ENCODE measurements at regions not wholly inside any gene's neighbourhood (a gene's known extent, or its start where the extent isn't known, plus 50 kb on each side); places are given as distances from the start of the nearest gene placed in this dataset.

DNA sequence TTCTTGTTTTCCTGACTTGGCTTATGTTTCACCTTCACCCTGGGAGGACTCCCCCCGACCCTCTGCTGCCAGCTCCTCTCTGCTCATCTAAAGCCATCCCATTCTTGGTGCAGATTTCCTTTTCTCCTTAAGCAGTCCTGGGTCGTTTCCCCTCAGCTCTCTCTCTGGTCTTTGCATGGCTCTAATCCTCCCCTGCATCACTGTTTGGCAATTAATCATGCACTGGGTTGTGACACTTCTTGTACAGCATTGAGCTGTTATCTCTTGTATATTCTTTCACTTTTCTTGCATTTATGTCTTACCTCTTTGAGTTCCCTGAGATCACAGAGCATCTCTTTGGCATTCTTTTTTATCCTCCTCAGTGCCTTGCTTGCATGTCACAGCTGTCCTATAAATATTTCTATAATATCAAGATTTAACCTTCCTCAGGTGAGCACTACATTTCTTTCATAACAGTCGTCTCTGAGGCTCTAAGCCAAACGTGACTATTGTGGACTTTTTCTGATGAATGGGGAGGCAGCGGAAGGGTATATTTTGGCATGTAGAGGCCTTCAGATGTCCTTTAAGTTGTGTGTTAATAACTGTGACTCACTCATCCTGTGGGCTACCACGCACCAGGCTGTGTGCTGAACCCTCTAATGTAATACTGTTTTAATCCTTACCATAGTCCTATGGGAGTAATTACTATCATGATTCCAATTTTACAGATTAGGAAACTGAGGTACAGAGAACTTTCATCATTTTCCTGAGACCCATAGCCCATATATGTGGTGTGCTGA, 507.5 kb downstream of the SLC4A3 start:
- DNase-seq: no peak

DNA sequence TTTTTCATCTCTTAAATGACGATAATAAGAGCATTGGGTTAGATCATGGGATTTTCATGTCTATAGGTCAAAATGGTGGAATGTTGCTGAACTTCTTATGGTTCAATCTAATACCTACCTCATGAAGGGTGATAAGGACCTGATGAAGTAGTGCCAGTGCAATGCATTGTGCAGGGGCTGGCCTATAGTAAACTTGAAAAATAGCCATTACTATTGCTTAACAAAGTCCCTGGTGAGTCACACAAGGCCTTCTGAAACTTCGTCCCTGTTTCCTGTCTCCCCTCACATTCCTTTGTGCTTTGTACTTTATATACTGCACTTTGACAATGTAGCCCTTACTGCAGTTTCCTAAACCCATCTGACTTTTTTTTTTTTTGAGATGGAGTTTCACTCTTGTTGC, 515.9 kb downstream of the SLC4A3 start:
- no peak for DNase-seq

DNA sequence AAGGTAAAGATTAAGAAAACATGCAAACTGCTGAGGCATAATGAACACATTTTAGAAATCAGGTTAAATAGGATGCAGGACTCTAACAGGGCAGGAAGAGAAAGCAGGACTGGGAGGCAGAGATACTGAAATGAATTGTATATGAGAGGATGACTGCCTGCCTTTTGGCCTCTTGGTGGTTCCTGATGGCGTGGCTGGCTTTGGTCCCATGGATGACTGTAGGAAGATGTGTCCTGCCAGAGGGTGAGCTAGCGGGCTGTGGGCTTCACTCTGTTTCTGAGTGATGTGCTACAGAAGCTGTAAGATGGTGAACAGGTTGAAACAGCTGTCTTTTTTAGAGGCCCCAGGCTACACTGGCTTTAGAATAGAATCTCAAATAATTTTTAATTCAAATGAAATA, 517.0 kb downstream of the SLC4A3 start:
- DNase-seq: no peak

DNA sequence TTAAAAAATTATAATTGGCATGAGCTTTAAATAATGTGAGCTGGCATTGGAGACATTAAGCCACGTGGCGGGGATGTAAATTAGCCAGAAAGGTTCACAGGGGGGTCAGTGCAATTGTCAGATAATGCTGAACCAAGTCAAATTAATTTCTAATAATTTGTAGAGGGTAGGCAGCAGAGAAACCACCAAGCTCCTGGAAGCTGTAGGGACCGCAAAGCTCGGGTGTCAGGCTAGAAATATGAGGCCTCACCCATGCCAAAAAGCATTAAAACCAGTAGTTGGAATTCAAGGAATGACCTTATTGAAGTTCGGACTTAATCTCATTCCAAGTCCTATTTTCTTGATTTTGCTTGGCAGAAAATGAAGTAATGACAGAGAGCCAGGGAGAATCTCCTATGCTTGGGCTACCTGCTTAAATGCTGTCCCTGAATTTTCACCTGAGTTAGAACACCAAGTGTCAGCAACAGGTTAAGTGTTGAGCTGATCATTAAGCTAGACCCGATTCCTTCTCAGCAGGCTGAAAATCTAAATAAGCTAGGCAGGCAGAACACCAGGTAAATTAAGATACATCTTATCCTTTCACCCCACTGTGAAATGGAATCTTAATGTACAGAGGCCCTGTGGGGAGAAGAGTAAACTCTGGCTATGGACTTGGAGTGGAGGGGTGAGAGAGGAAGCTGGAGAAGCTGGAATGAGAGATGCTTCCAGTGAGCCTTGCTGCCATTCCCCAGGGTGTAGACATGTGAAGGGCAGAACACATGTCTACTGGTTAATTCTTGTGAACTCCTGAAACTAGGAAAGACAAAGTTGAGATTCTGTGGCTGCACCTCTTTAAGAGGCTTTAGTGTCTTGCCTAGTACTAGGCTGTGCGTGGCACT, 520.0 kb downstream of the SLC4A3 start:
- no peak for DNase-seq

DNA sequence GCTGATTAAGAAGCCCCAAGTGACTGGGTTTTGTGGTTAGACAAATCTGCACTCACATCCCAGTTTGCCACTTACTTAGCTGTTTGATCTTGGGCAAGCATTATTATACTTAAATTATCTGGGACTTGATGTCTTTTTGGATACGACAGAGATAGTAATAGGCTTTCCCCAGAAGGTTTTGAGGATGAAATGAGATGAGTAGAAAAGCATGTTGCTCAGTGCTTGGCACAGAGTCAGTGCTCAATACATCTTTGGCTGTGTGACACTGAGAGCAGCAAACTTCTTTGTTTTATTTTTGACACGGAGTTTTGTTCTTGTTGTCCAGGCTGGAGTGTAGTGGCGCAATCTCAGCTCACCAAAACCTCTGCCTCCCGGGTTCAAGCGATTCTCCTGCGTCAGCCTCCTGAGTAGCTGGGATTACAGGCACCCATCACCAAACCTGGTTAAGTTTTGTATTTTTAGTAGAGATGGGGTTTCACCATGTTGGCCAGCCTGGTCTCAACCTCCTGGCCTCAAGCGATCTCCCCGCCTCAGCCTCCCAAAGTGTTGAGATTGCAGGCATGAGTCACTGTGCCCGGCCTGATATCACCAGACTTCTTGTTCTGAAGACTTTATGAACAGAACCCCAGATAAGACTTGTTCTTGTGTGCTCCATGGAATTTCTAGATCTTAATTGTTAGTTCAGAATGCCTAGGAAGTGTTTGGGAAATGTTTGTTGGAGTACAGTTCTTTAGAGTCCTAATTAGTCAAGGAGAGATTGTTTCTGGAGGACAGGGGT, 521.2 kb downstream of the SLC4A3 start:
- DNase-seq: no peak

DNA sequence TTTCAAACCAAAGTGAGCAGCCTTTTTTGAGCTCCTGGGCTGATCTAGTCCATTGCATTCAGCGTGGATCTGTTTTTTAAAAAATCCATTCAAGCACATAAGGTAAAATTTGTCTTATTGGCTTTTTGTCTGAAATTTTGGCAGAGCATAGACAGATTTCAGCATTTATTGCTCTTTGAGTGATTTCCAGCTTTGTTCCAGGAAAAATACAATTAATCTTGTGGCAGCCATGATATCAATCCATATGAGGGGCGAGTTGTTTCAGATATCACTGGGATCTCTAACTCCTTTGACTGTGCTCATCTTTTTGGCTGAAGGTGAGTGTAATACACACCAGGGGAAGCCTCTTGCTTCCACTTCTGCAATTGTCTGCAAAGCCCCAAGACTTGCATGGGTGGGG, 523.9 kb downstream of the SLC4A3 start:
- DNase-seq: no peak

DNA sequence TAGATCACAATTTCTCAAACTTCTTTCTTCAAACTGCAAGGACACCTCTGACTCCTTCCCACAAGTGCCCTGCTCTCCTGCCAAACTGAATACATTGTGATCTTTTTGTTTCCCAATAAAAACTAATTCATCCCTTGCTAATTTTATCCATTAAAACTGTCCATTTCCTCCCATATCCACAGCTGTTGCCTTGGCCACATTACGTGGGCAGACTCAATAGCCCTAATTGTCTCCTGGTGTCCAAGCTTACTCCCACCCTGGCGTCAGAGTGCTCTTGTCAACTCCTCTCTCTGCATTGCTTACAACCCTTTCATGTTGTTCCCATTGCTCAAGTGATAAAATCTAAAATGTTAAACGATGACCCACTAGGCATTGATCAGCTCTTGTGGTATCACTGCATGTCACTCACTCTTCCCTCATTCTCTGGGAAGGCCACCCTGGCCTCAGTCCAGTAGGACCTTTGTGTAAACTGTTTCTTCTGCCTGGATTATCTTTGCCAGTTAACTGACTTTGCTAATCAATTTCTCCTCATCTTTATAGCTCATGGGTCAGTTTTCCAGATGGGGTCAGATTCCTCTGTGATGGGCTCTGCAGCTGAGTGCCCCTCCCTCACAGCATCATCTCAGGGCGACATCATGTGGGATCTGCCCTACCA, 525.0 kb downstream of the SLC4A3 start:
- no peak for DNase-seq

DNA sequence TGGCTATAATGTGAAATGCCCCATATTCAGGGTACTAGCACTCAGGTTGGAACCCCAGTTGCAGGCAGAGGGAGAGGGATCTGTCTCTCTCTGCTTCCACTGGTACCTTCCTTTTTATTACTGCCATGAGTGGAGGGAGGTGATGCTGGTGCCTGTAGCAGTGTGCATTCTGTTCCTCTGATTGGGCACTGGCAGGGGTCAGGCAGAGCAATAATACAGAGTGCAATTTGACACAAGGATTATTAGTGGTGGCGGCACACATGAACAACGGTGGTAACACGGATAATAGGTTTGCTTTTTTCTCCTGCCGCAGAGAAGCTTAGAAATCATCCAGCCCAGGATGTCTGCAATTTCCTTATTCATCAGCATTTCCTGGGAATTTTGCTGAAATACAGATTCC, 525.7 kb downstream of the SLC4A3 start:
- DNase-seq: no peak

DNA sequence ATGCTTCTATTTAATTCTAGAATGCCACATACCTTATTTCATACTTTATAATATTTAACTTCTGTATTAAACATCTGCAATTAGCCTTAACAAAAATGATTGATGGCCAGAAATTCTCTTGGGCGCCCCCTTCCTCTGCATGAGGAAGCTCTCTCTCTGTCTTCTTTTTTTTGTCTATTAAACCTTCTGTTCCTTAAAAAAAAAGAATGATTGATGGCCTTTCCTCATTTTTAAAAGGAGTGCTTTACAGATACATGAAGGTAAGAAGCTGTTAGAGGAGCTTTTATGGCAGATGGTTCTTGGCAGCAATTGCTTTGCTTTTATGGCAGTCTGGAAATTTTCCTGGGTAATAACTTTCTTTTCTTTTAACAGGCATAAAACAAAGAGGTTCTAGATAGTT, 526.9 kb downstream of the SLC4A3 start:
- DNase-seq: no peak

DNA sequence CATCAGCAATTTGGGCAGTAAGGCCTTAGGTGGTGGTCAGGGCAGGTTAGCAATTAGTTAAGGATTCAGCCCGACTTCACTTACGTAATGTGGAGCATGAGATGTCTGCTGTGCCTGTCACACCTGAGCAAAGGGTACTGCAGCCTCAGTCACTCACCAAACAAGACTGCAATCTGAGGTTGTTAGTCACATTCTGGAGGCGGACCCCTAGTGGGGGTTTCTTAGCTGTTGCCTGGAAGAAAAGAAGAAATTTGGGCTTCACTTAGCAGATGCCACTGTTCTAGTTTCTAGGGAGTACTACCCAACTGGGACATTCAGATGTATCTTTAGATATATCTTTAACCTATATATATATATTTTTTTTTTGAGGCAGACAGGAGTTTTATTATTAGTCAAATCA, 529.9 kb downstream of the SLC4A3 start:
- DNase-seq: no peak

DNA sequence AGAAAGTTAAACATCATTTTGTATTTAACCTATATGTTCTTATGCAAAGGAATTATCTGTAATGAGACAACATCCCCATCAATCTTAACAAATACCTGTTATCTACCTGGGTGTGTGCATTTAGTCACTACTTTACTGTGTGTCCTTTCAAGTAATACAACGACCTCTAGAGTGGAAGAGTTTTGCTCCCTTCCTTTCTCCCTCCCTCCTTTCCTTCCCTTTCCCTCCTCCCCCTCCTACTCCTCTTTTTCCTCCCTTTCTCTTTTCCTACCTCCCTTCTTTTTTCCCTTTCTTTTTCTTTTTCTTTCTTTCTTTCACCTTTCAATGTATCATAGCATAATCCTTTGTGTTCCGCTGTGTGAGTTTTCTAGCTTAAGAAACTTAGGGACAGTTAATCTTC, 532.3 kb downstream of the SLC4A3 start:
- DNase-seq: no peak

DNA sequence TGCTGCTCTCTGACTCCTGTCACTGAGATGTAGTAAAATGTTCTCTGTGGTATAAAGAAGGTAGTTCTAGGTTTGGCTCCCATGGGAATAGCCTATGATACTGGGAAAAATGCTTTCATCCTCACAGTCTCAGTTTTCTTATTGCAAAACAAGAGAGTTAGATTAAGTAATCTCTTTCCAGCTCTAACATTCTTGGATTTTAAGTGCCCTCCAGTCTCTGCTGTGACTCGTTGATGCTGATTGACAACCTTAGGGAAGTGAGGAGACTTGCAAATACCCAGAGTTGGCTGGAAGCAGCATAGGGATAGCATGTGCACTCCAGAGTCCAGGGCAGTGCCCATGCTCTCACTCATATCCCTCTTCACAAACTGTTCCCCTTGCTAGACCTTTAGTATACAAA, 534.9 kb downstream of the SLC4A3 start:
- DNase-seq: no peak

DNA sequence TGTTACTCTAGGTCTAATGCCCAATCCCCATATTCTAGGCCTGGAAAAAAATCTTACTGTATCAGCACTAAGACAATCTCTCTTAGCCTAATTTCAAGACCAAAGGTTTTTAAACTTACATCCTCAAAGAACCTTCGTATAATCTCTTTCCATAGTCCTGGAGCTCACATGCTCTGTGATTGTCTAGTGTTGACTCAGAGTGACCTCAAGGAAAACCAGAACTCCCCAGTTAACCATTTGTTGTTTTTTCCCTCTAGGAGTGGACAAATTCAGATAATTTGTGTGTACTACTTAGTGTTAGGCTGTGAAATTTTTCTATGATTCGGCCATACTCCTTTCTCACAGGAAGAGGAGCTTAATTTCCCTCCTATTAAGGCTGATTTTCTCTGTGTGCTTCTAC, 536.1 kb downstream of the SLC4A3 start:
- DNase-seq: no peak

DNA sequence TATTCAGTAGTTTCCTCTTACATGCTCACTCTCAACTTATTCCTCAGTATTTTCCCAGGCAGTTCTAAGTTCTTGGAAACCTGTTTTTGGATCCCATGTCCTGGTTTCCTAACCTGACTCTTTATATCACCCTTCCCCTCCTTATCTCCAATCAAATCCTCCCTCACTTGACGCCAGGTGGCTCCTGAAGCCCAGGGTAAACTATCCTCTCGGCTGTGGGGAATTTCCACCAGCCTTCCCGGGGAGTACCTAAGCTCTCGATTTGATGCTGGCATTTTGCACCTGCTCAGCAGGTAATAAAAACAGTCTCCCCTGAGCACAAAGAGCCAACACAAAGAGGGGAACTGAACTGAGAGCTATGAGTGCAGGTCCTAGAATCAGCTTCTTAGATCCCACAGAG, 538.0 kb downstream of the SLC4A3 start:
- DNase-seq: no peak

DNA sequence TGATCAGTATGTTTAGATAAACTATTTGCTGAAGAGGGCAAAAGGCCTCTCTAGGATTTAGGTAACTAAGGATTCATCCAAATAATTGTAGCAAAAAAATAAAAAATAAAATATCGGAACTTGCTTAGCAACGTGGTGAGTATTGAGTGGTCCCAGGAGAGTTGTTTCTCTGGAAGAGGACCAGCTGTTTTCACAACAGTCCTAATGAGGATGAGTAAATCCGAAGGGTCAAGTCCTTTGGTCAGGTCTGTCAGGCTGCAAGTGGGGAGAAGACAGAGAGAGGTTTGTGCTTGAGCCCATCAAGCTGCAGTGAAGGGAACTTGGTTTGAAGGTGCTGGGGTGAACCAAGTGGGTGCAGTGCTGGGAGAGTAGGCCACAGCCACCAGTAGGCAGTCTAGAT, 539.2 kb downstream of the SLC4A3 start:
- DNase-seq: no peak

DNA sequence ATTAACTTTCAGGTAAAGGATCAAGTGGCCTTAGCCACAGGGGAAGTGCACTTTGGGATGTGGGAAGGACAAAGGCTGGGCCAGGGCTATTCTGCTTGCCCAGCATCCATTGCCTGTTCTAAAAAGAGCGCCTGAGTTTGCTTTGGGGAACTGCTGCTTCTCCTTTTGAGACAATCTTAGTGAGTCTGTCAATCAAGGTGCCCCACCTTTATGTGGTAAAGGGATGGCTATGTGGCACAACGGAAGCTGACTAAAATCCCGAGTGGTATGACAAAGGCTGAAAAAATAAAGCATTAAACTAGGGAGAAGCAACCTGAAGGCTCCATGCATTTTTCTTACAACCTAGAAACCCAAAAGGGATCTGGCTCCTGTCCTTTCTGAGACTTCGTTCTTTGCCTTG, 540.5 kb downstream of the SLC4A3 start:
- DNase-seq: no peak

DNA sequence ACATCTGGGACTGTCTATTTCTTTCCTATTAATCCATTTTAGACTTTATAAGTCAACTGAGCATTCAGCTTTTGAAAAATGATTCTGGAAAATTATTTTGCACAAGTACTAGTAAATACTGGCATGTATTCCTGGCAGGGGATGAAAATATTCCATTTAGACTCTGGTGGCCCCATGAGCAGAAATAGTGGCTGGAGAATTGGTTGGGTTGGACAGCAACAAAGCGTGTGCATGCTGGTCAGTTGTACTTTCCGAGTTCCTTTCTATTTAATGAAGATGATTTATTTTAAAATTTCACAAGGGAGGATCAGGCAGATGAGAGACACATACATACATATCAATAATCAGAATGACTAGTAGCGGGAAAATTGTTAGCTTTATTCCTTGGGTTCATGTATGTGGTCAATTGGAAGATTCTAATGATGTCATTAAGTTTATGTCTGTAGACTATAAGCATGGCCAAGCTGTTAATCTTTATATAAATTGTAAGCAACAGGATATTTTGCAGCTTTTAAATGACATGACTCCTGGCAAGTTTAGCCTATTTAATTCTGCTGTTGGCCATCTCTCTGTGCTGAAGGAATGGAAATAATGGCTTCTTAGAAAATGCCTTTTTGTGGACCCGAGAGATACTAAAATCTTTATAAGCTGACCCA, 541.6 kb downstream of the SLC4A3 start:
- no peak for DNase-seq

DNA sequence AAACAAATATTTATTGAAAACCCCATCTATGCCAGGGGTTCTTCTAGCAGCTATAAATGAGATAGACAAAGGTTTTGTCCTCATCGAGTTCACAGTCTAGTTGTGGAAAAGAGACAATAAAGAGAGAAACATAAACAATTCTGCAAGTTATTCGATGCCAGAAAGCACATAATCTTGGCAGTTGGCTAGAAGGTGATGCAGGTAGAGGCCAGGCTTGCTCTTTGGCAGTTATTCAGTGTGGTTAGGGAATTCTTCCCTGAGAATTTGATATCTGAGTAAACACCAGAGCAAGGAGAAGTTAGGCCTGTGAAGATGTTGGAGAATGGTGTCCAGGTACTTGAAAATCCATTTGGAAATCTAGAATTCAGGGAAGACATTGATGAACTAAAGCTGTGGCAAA, 547.4 kb downstream of the SLC4A3 start:
- DNase-seq: no peak

DNA sequence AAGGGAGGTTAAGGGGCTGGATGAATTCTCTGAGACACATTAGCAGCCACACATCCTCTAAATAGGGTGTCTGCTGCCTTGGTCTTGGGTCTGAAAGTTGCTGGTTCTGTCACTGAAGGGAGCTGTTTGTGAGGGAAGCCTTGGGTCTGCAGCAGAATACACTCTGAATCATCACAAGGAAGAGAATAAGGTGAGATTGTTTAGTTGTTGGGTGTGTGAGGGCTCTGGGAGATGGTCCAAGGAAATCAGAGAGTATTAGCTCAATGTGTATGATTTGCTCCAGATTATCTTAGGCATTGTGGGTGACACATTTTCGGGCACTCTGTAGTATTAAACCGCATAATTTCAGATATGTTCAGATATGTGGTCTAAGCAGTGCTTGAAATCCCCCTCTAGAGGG, 548.5 kb downstream of the SLC4A3 start:
- DNase-seq: no peak

DNA sequence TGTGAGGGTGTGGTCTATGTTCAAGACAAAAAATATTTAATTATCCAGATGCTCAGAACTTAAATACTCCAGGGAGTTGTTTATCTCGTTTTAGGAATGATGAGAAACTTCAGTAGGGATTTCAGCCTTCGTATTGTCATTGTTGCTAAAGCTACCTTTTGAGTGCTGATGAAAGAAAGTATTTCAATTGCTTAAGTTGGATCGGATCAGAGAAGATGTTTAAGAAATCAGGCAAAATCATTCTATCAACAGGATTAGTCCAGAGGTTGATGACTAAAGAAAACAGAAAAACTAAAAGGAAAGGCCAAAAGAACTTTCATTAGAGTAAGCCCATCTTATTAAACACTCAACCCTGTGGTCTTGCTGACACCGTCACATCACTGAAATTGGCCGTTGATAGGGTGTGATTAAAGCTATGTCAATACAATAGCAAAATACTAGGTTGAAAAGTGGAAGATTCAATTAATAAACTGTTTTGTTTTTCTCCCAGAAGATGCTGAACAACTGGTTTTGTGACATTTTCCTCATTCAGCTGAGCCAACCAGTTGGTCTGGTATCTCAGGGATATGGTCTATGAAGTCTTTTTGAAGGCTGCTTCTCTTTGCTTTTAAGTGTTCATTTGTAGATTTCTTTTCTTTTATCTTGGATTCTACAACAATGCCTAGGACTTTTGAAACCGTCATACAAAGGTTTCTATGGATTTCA, 551.7 kb downstream of the SLC4A3 start:
- no peak for DNase-seq

DNA sequence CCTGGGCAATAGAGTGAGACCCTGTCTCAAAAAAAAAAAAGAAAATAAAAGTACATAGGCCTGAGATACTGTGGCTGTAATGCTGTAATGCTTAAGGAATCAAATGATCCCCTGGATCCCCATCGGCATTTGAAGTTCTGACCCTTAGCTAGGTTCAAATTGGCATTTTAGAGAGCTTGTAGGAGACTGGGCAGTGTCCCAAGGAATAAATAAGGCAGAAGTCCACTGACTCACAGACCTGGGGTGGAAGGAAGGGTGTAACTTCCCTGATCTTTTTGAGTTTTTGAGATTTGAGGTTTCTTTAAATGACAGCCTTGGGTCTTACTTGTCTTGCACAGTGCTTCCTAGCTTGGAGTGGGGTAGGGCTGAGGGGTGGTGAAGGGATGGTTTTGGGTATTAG, 553.7 kb downstream of the SLC4A3 start:
- DNase-seq: no peak

DNA sequence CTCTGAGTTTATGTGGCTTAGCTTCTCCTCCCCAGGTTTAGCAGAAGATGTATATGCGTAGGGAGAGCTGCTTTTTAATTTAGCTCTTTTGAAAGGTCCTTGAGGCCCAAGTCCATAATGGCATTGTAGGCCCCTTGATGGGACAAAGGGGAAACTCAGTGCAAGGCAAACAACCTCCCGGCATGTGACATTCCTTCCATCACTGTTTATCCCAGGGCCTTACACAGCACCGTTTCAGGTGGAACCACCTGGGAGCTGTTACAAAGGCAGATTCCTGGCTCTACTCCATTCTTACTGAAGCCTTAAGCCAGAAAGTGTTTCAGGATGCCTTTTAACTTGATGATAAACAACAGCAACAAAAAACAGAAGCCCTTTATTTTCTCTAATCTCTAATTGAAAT, 555.4 kb downstream of the SLC4A3 start:
- DNase-seq: no peak

Data from activated naive CD4-positive, alpha-beta T cell treated with Interleukin-2 at 50 U/mL for 16 hours (primary cell).